ENCODE measurements at regions not wholly inside any gene's neighbourhood (a gene's known extent, or its start where the extent isn't known, plus 50 kb on each side); places are given as distances from the start of the nearest gene placed in this dataset.

DNA sequence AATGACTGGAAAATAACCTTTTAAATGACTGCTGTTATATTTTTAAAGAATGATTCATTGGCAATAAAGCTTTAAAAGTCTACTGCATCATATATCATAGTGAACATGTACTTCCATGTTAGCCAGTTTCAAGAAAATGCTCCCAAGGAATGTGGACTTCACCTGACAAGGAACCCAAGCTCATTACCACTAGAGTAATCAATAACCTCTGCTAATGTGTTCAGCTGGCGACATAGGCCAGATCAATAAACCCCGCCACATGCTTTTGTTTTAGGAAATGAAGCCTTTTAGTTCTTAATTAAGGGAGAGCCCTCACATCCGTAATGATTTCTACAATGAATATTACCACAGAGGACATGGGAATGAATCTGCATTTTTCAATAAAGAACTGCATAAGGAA, 1219.9 kb upstream of the CNTN5 start:
- Histone ChIP-seq H3K27ac (ENCODE audit: low read length in 2 of 2) (no peak overlapping the region), H3K27me3 (replicated peaks in 1 of 4; ENCODE audit: control extremely low read depth in 1 of 4, control insufficient read depth in 3 of 4, insufficient read depth in 4 of 4, low read length in 3 of 4) (no peaks in the 10 kb centered on the region), H3K4me2 (replicated peaks; ENCODE audit: low read depth, low read length, poor library complexity, severe bottlenecking) (no peak overlapping the region), H3K36me3 (replicated peaks in 1 of 2; ENCODE audit: control extremely low read depth in 1 of 2, control insufficient read depth in 1 of 2, extremely low read depth in 1 of 2, insufficient read depth in 2 of 2, low read length in 1 of 2) (no peaks in the 10 kb centered on the region), H3K9me3 (ENCODE audit: control extremely low read depth in 1 of 3, control insufficient read depth in 2 of 3, insufficient read depth in 1 of 3, low read length in 2 of 3) (no peaks in the 10 kb centered on the region), H2AFZ (ENCODE audit: insufficient read depth, low read depth, low read length, poor library complexity, severe bottlenecking) (no peak overlapping the region), H3K4me3 (ENCODE audit: control extremely low read depth in 1 of 5, extremely low read depth in 1 of 5, insufficient read depth in 1 of 5, low read depth in 2 of 5, low read length in 4 of 5) (no peak overlapping the region), H3K4me1 (ENCODE audit: control insufficient read depth in 2 of 2, insufficient read depth in 2 of 2, low read length in 2 of 2) (no peaks in the 10 kb centered on the region), H3K9ac (ENCODE audit: low read length) (no peak overlapping the region), H3K79me2 (ENCODE audit: control insufficient read depth, insufficient read depth, low read length) (no peaks in the 10 kb centered on the region), H4K20me1 (ENCODE audit: control insufficient read depth, insufficient read depth, low read length, poor library complexity, severe bottlenecking) (no peaks in the 10 kb centered on the region)
- WGBS (ENCODE audit: insufficient coverage) = no CpG with 5 or more reads among the region's 3 CpGs
- ChIA-PET CTCF (no interaction called here), POLR2A (no interaction called here)
- H3K9me3 Mint-ChIP-seq (ENCODE audit: insufficient read depth) = peaks cover 2% of the 10 kb centered on the region
- ATAC-seq (ENCODE audit: low read depth) (no peak), DNase-seq (no peak)
- intact Hi-C loops (cut with micrococcal nuclease) = no loop called here
- H3K27ac Mint-ChIP-seq = no peak overlapping the region
- no peaks in the 10 kb centered on the region for H3K4me1 Mint-ChIP-seq
- no peak for TF ChIP-seq EZH2 (IDR thresholded peaks at IDR 0.05; ENCODE audit: borderline replicate concordance, insufficient read depth, low read depth, low read length, poor library complexity, severe bottlenecking)
- TF ChIP-seq, protein P1, sequence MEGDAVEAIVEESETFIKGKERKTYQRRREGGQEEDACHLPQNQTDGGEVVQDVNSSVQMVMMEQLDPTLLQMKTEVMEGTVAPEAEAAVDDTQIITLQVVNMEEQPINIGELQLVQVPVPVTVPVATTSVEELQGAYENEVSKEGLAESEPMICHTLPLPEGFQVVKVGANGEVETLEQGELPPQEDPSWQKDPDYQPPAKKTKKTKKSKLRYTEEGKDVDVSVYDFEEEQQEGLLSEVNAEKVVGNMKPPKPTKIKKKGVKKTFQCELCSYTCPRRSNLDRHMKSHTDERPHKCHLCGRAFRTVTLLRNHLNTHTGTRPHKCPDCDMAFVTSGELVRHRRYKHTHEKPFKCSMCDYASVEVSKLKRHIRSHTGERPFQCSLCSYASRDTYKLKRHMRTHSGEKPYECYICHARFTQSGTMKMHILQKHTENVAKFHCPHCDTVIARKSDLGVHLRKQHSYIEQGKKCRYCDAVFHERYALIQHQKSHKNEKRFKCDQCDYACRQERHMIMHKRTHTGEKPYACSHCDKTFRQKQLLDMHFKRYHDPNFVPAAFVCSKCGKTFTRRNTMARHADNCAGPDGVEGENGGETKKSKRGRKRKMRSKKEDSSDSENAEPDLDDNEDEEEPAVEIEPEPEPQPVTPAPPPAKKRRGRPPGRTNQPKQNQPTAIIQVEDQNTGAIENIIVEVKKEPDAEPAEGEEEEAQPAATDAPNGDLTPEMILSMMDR (IDR thresholded peaks at IDR 0.05) = no peak
- no peak overlapping the region for H3K4me3 Mint-ChIP-seq
- no peaks in the 10 kb centered on the region for H3K27me3 Mint-ChIP-seq

DNA sequence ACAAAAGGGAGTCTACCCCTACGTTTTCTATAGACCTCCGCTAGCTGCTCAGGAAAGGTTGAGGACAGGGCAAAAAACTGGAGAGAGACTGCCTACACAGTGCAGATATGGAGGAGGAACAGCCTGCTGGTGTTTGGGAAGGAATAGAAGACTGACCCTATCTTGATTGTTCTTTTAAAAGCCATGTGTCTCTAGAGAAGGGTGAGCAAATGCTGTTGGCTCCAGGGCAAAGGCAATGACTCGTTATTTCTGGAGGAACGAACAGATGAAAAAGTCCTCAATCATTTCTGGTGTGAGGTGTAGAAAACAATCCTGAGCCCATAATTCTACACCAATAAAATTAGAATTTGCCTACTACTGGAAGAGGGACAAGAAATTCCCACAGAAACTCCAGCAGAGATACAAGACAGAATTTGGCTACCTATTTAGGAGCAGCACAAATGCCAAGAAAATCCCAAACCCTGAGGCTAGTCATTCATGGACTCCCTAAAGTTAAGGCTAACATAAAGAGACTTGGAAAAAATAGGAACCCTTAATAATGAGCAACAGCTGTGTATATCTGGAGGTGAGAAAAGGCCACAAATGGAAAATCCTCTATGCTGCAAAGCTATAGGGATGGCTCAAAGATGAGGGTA, 1206.3 kb upstream of the CNTN5 start:
- intact Hi-C loops (cut with micrococcal nuclease) = no loop called here
- ChIA-PET CTCF (no interaction called here), POLR2A (no interaction called here)
- 92% methylated on average over 2 of the region's 4 CpGs for WGBS (ENCODE audit: insufficient coverage)
- no peaks in the 10 kb centered on the region for H3K36me3 ChIP-seq (replicated peaks in 1 of 2; ENCODE audit: control extremely low read depth in 1 of 2, control insufficient read depth in 1 of 2, extremely low read depth in 1 of 2, insufficient read depth in 2 of 2, low read length in 1 of 2)
- H3K4me2 ChIP-seq (replicated peaks; ENCODE audit: low read depth, low read length, poor library complexity, severe bottlenecking) = no peak overlapping the region
- H3K4me1 ChIP-seq (ENCODE audit: control insufficient read depth in 2 of 2, insufficient read depth in 2 of 2, low read length in 2 of 2) = no peaks in the 10 kb centered on the region
- H3K4me3 ChIP-seq (ENCODE audit: control extremely low read depth in 1 of 5, extremely low read depth in 1 of 5, insufficient read depth in 1 of 5, low read depth in 2 of 5, low read length in 4 of 5) = no peak overlapping the region
- peaks cover 0 to 4% (median 3%) of the 10 kb centered on the region in 3 donors for H3K9me3 ChIP-seq (ENCODE audit: control extremely low read depth in 1 of 3, control insufficient read depth in 2 of 3, insufficient read depth in 1 of 3, low read length in 2 of 3)
- H3K79me2 ChIP-seq (ENCODE audit: control insufficient read depth, insufficient read depth, low read length) = no peaks in the 10 kb centered on the region
- no peak for ATAC-seq (ENCODE audit: low read depth)
- Mint-ChIP-seq H3K27me3 (no peaks in the 10 kb centered on the region), H3K9me3 (ENCODE audit: insufficient read depth) (no peaks in the 10 kb centered on the region), H3K4me1 (no peaks in the 10 kb centered on the region), H3K4me3 (no peak overlapping the region), H3K27ac (no peak overlapping the region)
- DNase-seq = no peak
- no peaks in the 10 kb centered on the region for H4K20me1 ChIP-seq (ENCODE audit: control insufficient read depth, insufficient read depth, low read length, poor library complexity, severe bottlenecking)
- TF ChIP-seq EZH2 (IDR thresholded peaks at IDR 0.05; ENCODE audit: borderline replicate concordance, insufficient read depth, low read depth, low read length, poor library complexity, severe bottlenecking) = no peak
- TF ChIP-seq, protein P1 (IDR thresholded peaks at IDR 0.05) = no peak
- H3K27me3 ChIP-seq (replicated peaks in 1 of 4; ENCODE audit: control extremely low read depth in 1 of 4, control insufficient read depth in 3 of 4, insufficient read depth in 4 of 4, low read length in 3 of 4) = no peaks in the 10 kb centered on the region
- no peak overlapping the region for H3K27ac ChIP-seq (ENCODE audit: low read length in 2 of 2)
- H2AFZ ChIP-seq (ENCODE audit: insufficient read depth, low read depth, low read length, poor library complexity, severe bottlenecking) = no peak overlapping the region
- H3K9ac ChIP-seq (ENCODE audit: low read length) = no peak overlapping the region
